Smooth muscle cell (in vitro differentiated cells): ENCODE measurements at regions not wholly inside any gene's neighbourhood (a gene's known extent, or its start where the extent isn't known, plus 50 kb on each side); places are given as distances from the start of the nearest gene placed in this dataset.

Source experiments
- DNase-seq: peaks from one replicate; lab custom pipeline; 2025; ENCODE audit not compliant: unreplicated experiment; lab: John Stamatoyannopoulos, UW
- H2AFZ ChIP-seq: fragments of 200-600 bp; sonication (generic); 2 replicates; pipeline ENCODE4 v1.6.0; 2016; ENCODE audit warnings: antibody characterized with exemption, low read depth, mild to moderate bottlenecking
- H3F3A ChIP-seq: fragments of 200-600 bp; sonication (generic); 2 replicates; pipeline ENCODE4 v1.6.0; 2017; ENCODE audit warnings: antibody characterized with exemption, low read depth
- H3K27ac ChIP-seq: fragments of 200-600 bp; sonication (generic); 2 replicates; pipeline ENCODE4 v1.5.1; 2016; ENCODE audit warnings: low read depth, mild to moderate bottlenecking
- H3K27me3 ChIP-seq: fragments of 200-600 bp; sonication (generic); 2 replicates; pipeline ENCODE4 v1.6.1; 2016; ENCODE audit warnings: low read depth, mild to moderate bottlenecking
- H3K36me3 ChIP-seq: fragments of 200-600 bp; sonication (generic); 2 replicates; pipeline ENCODE4 v1.5.1; 2016; ENCODE audit warnings: low read depth
- H3K4me1 ChIP-seq: fragments of 200-600 bp; sonication (generic); 2 replicates; pipeline ENCODE4 v1.5.1; 2016; ENCODE audit warnings: low read depth
- H3K4me2 ChIP-seq: fragments of 200-600 bp; sonication (generic); 2 replicates; pipeline ENCODE4 v1.6.0; 2016; ENCODE audit warnings: mild to moderate bottlenecking
- H3K4me3 ChIP-seq: fragments of 200-600 bp; sonication (generic); 2 replicates; pipeline ENCODE4 v1.5.1; 2016; ENCODE audit warnings: mild to moderate bottlenecking
- H3K79me2 ChIP-seq: fragments of 200-600 bp; sonication (generic); 2 replicates; pipeline ENCODE4 v1.6.0; 2016; ENCODE audit warnings: low read depth, mild to moderate bottlenecking
- H3K9ac ChIP-seq: fragments of 200-600 bp; sonication (generic); 2 replicates; pipeline ENCODE4 v1.6.0; 2016; ENCODE audit warnings: low read depth
- H3K9me3 ChIP-seq: fragments of 200-600 bp; sonication (generic); replicated peaks from 2 replicates; pipeline ENCODE4 v1.5.1; 2016; ENCODE audit warnings: low read depth
- H4K20me1 ChIP-seq: fragments of 200-600 bp; sonication (generic); 2 replicates; pipeline ENCODE4 v1.6.0; 2016; ENCODE audit warnings: low read depth
- WGBS: methylation state at CpG from one replicate; pipeline ENCODE4 v1.1.7; 2016; ENCODE audit warnings: low lambda C conversion rate; 5-methylcytosine and 5-hydroxymethylcytosine counted together
- TF ChIP-seq, protein P1 (sequence below): fragments of 200-600 bp; sonication (generic); IDR thresholded peaks from 2 replicates; pipeline ENCODE4 v1.5.1; 2017; ENCODE audit warnings: borderline replicate concordance, mild to moderate bottlenecking, antibody characterized with exemption; ENCODE audit not compliant: insufficient read depth, poor library complexity, severe bottlenecking

DNA sequence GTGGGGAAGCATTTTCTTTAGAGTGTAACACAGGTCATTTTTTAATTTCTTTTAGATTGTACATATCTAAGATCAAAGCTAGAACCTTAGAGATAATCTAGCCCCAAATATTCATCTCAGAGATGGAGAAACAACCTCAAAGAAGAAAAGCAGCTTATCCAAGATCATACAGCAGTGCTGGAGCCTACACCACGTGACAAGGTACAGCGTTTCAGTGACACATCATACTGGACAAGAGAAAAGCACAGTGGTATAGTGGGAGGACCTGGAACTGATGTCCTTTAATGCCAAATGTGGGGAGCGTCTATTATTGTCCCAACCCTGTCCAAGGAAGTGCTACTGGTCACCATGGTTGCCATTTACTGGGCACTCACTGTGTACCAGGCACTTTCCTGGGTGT is 445.8 kb downstream of the RPS24 start:
- H3K9ac ChIP-seq = no peak overlapping the region
- no peaks in the 10 kb centered on the region for H4K20me1 ChIP-seq
- 96% methylated on average over 3 of the region's 3 CpGs for WGBS
- no peaks in the 10 kb centered on the region for H3K4me1 ChIP-seq
- no peaks in the 10 kb centered on the region for H3K79me2 ChIP-seq
- no peak overlapping the region for H3K4me2 ChIP-seq
- H2AFZ ChIP-seq = no peak overlapping the region
- TF ChIP-seq, protein P1, sequence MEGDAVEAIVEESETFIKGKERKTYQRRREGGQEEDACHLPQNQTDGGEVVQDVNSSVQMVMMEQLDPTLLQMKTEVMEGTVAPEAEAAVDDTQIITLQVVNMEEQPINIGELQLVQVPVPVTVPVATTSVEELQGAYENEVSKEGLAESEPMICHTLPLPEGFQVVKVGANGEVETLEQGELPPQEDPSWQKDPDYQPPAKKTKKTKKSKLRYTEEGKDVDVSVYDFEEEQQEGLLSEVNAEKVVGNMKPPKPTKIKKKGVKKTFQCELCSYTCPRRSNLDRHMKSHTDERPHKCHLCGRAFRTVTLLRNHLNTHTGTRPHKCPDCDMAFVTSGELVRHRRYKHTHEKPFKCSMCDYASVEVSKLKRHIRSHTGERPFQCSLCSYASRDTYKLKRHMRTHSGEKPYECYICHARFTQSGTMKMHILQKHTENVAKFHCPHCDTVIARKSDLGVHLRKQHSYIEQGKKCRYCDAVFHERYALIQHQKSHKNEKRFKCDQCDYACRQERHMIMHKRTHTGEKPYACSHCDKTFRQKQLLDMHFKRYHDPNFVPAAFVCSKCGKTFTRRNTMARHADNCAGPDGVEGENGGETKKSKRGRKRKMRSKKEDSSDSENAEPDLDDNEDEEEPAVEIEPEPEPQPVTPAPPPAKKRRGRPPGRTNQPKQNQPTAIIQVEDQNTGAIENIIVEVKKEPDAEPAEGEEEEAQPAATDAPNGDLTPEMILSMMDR = no peak
- H3K9me3 ChIP-seq = no peaks in the 10 kb centered on the region
- no peaks in the 10 kb centered on the region for H3K36me3 ChIP-seq
- H3K27me3 ChIP-seq = no peaks in the 10 kb centered on the region
- no peak overlapping the region for H3K4me3 ChIP-seq
- H3K27ac ChIP-seq = no peak overlapping the region
- no peaks in the 10 kb centered on the region for H3F3A ChIP-seq
- no peak for DNase-seq

DNA sequence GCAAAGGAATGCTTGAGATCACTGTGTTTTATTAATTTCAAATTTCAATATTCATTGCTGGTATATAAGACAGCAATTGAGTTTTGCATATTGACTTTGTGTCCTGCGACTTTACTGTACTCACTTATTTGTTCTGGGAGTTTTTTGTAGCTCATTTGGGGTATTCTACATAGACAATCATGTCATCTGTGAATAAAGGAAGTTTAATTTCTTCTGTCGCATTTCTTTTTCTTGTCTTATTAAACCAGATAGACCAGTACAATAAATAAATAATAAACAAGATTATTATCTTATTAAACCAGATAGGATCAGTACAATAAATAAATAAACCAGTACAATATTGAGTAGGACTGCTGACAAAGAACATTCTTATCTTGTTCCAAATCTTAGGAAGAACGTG is 448.2 kb downstream of the RPS24 start:
- 94% methylated on average over 3 of the region's 3 CpGs for WGBS
- no peaks in the 10 kb centered on the region for H3K9me3 ChIP-seq

DNA sequence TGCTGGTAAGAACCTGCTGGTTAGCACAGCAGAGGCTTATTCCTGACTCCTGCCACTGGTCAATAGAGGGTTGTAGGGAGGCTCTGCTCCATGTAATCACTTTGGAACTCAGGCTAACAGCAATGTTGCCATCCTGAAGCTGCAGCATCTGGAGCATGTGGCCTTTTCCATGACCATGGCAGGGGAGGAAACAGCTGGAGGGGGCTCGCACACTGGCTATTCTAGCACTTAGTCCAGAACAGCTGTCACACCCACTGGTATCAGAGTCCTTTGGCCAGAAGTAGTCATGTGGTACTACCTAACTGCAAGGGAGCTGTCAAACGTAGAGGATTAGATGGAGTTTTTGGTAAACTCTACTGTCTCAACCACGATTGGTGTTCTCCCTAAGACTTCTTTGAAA is 450.0 kb downstream of the RPS24 start:
- Histone ChIP-seq H3K4me3 (no peak overlapping the region), H3K4me1 (no peaks in the 10 kb centered on the region), H4K20me1 (no peaks in the 10 kb centered on the region), H2AFZ (no peak overlapping the region), H3K79me2 (no peaks in the 10 kb centered on the region), H3K27me3 (no peaks in the 10 kb centered on the region), H3K9ac (no peak overlapping the region), H3K36me3 (no peaks in the 10 kb centered on the region), H3K27ac (no peak overlapping the region), H3F3A (no peaks in the 10 kb centered on the region), H3K4me2 (no peak overlapping the region), H3K9me3 (no peaks in the 10 kb centered on the region)
- no peak for DNase-seq
- WGBS = 78% methylated on average over 3 of the region's 3 CpGs
- TF ChIP-seq, protein P1 = no peak

More for the DNA sequence above, 448.2 kb downstream of the RPS24 start:
- no peak overlapping the region for H2AFZ ChIP-seq
- no peak overlapping the region for H3K9ac ChIP-seq
- DNase-seq = no peak
- H3K27me3 ChIP-seq = no peaks in the 10 kb centered on the region
- no peak overlapping the region for H3K4me2 ChIP-seq
- no peaks in the 10 kb centered on the region for H3K4me1 ChIP-seq
- TF ChIP-seq, protein P1 = no peak
- H3K4me3 ChIP-seq = no peak overlapping the region
- no peaks in the 10 kb centered on the region for H4K20me1 ChIP-seq
- no peaks in the 10 kb centered on the region for H3F3A ChIP-seq
- no peaks in the 10 kb centered on the region for H3K79me2 ChIP-seq
- no peak overlapping the region for H3K27ac ChIP-seq
- H3K36me3 ChIP-seq = no peaks in the 10 kb centered on the region

DNA sequence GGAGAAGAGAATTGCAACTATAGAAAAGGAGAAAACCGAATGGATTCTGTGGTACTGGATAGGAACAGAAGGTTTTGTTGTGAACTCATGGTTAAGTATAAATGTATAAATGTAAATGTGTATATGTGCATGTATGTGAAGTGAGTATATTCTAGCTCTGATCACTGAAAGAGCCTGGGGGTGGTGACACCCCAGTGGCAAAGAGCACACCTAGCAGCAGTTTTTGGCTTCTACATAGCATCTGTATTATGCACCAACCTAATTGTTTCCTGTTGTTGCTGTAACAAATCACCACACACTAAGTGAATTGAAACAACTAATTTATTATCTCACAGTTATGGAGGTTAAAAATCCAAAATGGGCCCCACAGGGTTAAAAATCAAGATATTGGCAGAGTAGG is 455.4 kb downstream of the RPS24 start:
- Histone ChIP-seq H4K20me1 (no peaks in the 10 kb centered on the region), H3K4me2 (no peak overlapping the region), H2AFZ (no peak overlapping the region), H3K79me2 (no peaks in the 10 kb centered on the region), H3K36me3 (peaks cover 7% of the 10 kb centered on the region), H3K27ac (no peak overlapping the region), H3K9me3 (peaks cover 16% of the 10 kb centered on the region), H3K9ac (no peak overlapping the region), H3K27me3 (no peaks in the 10 kb centered on the region), H3K4me3 (no peak overlapping the region), H3K4me1 (no peaks in the 10 kb centered on the region), H3F3A (no peaks in the 10 kb centered on the region)
- TF ChIP-seq, protein P1 = no peak
- WGBS = 90% methylated on average over 1 of the region's 1 CpG
- no peak for DNase-seq
